ENCODE measurements at regions not wholly inside any gene's neighbourhood (a gene's known extent, or its start where the extent isn't known, plus 50 kb on each side); places are given as distances from the start of the nearest gene placed in this dataset.

DNA sequence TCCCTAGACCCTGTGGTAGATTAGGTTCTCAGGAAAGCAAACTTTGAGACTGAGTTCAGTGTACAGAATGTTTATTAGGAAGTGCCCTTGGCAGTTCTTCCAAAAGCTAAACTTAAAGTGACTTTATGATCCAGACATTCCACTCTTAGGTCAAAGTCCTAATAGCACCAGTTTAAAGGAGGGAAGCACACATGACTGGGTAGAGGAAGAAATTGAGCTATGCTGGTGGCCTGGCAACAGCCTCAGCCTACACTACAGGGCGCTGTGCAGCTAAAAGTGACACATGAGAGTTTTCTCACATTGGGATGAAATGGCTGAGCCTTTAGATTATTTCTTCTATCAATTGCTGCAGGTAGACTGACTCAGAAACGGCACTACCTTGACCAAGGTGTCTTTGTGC lies 280.4 kb downstream of the BRINP2 start:
- Histone ChIP-seq H4K20me1 (ENCODE audit: control insufficient read depth, insufficient read depth, low read length, poor library complexity, severe bottlenecking) (no peaks in the 10 kb centered on the region), H3K79me2 (ENCODE audit: control insufficient read depth, insufficient read depth, low read length) (no peaks in the 10 kb centered on the region), H3K36me3 (replicated peaks in 1 of 2; ENCODE audit: control extremely low read depth in 1 of 2, control insufficient read depth in 1 of 2, extremely low read depth in 1 of 2, insufficient read depth in 2 of 2, low read length in 1 of 2) (no peaks in the 10 kb centered on the region), H3K9ac (ENCODE audit: low read length) (no peak overlapping the region), H3K4me2 (replicated peaks; ENCODE audit: low read depth, low read length, poor library complexity, severe bottlenecking) (no peak overlapping the region), H3K4me1 (ENCODE audit: control insufficient read depth in 2 of 2, insufficient read depth in 2 of 2, low read length in 2 of 2) (no peaks in the 10 kb centered on the region), H3K27ac (ENCODE audit: low read length in 2 of 2) (no peak overlapping the region), H3K4me3 (ENCODE audit: control extremely low read depth in 1 of 5, extremely low read depth in 1 of 5, insufficient read depth in 1 of 5, low read depth in 2 of 5, low read length in 4 of 5) (no peak overlapping the region), H3K27me3 (replicated peaks in 1 of 4; ENCODE audit: control extremely low read depth in 1 of 4, control insufficient read depth in 3 of 4, insufficient read depth in 4 of 4, low read length in 3 of 4) (no peaks in the 10 kb centered on the region), H3K9me3 (ENCODE audit: control extremely low read depth in 1 of 3, control insufficient read depth in 2 of 3, insufficient read depth in 1 of 3, low read length in 2 of 3) (peaks cover 0 to 3% (median 0%) of the 10 kb centered on the region in 3 donors), H2AFZ (ENCODE audit: insufficient read depth, low read depth, low read length, poor library complexity, severe bottlenecking) (no peak overlapping the region)
- DNase-seq (no peak), ATAC-seq (ENCODE audit: low read depth) (no peak)
- TF ChIP-seq, protein P1, sequence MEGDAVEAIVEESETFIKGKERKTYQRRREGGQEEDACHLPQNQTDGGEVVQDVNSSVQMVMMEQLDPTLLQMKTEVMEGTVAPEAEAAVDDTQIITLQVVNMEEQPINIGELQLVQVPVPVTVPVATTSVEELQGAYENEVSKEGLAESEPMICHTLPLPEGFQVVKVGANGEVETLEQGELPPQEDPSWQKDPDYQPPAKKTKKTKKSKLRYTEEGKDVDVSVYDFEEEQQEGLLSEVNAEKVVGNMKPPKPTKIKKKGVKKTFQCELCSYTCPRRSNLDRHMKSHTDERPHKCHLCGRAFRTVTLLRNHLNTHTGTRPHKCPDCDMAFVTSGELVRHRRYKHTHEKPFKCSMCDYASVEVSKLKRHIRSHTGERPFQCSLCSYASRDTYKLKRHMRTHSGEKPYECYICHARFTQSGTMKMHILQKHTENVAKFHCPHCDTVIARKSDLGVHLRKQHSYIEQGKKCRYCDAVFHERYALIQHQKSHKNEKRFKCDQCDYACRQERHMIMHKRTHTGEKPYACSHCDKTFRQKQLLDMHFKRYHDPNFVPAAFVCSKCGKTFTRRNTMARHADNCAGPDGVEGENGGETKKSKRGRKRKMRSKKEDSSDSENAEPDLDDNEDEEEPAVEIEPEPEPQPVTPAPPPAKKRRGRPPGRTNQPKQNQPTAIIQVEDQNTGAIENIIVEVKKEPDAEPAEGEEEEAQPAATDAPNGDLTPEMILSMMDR (IDR thresholded peaks at IDR 0.05), result no peak
- no peak for TF ChIP-seq EZH2 (IDR thresholded peaks at IDR 0.05; ENCODE audit: borderline replicate concordance, insufficient read depth, low read depth, low read length, poor library complexity, severe bottlenecking)
- POLR2A ChIA-PET, result no interaction called here
- H3K27ac Mint-ChIP-seq, result no peak overlapping the region
- H3K4me3 Mint-ChIP-seq, result no peak overlapping the region
- H3K27me3 Mint-ChIP-seq, result no peaks in the 10 kb centered on the region
- CTCF ChIA-PET, result no interaction called here
- WGBS (ENCODE audit: insufficient coverage), result 86% methylated on average over 1 of the region's 2 CpGs
- intact Hi-C loops (cut with micrococcal nuclease), result no loop called here
- no peaks in the 10 kb centered on the region for H3K4me1 Mint-ChIP-seq
- no peaks in the 10 kb centered on the region for H3K9me3 Mint-ChIP-seq (ENCODE audit: insufficient read depth)

DNA sequence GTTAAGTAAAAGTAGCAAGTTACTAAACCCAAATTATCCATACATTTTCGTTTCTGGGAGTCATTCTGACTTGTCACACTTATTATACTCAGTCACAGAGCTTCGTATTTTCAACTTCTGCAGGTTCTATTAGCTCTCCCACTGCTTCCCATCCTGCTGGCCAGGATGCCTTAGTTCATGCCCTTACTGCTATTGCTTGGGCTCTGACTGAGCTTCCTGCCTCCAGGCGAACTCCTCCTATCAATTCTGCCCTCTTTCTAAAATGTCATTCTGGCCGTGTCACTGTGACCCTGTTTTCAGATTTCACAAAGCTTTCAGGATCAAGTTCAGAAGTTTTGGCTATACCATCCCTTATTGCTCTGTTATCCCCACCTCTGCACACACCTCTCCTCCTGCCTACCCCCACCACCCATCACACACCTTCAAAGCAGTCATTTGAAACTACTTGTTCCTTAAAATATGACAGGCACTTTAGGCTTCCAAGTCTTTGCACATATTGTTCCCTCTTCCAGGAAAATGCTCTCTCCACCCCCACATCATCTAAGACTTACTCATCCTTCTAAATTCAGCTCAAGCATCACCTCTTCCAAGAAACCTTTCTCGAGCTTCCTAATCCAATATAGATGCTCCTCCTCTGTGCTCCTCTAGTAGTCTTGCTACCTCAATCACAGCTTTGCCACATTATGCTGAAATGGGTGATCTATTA lies 278.0 kb downstream of the BRINP2 start:
- no peak overlapping the region for H3K9ac ChIP-seq (ENCODE audit: low read length)
- TF ChIP-seq, protein P1 (IDR thresholded peaks at IDR 0.05), result no peak
- no peak for TF ChIP-seq EZH2 (IDR thresholded peaks at IDR 0.05; ENCODE audit: borderline replicate concordance, insufficient read depth, low read depth, low read length, poor library complexity, severe bottlenecking)
- no peak overlapping the region for H3K27ac Mint-ChIP-seq
- DNase-seq (no peak), ATAC-seq (ENCODE audit: low read depth) (no peak)
- no peaks in the 10 kb centered on the region for H3K79me2 ChIP-seq (ENCODE audit: control insufficient read depth, insufficient read depth, low read length)
- no peak overlapping the region for H2AFZ ChIP-seq (ENCODE audit: insufficient read depth, low read depth, low read length, poor library complexity, severe bottlenecking)
- H3K4me1 Mint-ChIP-seq, result no peaks in the 10 kb centered on the region
- H3K36me3 ChIP-seq (replicated peaks in 1 of 2; ENCODE audit: control extremely low read depth in 1 of 2, control insufficient read depth in 1 of 2, extremely low read depth in 1 of 2, insufficient read depth in 2 of 2, low read length in 1 of 2), result no peaks in the 10 kb centered on the region
- intact Hi-C loops (cut with micrococcal nuclease), result no loop called here
- H4K20me1 ChIP-seq (ENCODE audit: control insufficient read depth, insufficient read depth, low read length, poor library complexity, severe bottlenecking), result no peaks in the 10 kb centered on the region
- no peaks in the 10 kb centered on the region for H3K9me3 Mint-ChIP-seq (ENCODE audit: insufficient read depth)
- H3K4me1 ChIP-seq (ENCODE audit: control insufficient read depth in 2 of 2, insufficient read depth in 2 of 2, low read length in 2 of 2), result no peaks in the 10 kb centered on the region
- H3K27me3 ChIP-seq (replicated peaks in 1 of 4; ENCODE audit: control extremely low read depth in 1 of 4, control insufficient read depth in 3 of 4, insufficient read depth in 4 of 4, low read length in 3 of 4), result no peaks in the 10 kb centered on the region
- 68% methylated on average over 4 of the region's 5 CpGs for WGBS (ENCODE audit: insufficient coverage)
- no peak overlapping the region for H3K4me3 ChIP-seq (ENCODE audit: control extremely low read depth in 1 of 5, extremely low read depth in 1 of 5, insufficient read depth in 1 of 5, low read depth in 2 of 5, low read length in 4 of 5)
- ChIA-PET POLR2A (no interaction called here), CTCF (no interaction called here)
- no peak overlapping the region for H3K27ac ChIP-seq (ENCODE audit: low read length in 2 of 2)
- no peaks in the 10 kb centered on the region for H3K27me3 Mint-ChIP-seq
- H3K4me2 ChIP-seq (replicated peaks; ENCODE audit: low read depth, low read length, poor library complexity, severe bottlenecking), result no peak overlapping the region
- H3K9me3 ChIP-seq (ENCODE audit: control extremely low read depth in 1 of 3, control insufficient read depth in 2 of 3, insufficient read depth in 1 of 3, low read length in 2 of 3), result peaks cover 0 to 3% (median 0%) of the 10 kb centered on the region in 3 donors
- H3K4me3 Mint-ChIP-seq, result no peak overlapping the region

Measured in B cell (primary cell).